ENCODE measurements at regions not wholly inside any gene's neighbourhood (a gene's known extent, or its start where the extent isn't known, plus 50 kb on each side); places are given as distances from the start of the nearest gene placed in this dataset.
A peak's percentile ranks its signal among the peaks of the same experiment; 100 is the strongest.

- no peak for TF ChIP-seq CTCF (IDR thresholded peaks at IDR 0.05)
- no peak for TF ChIP-seq POLR2A (IDR thresholded peaks at IDR 0.05)
- ATAC-seq = peak in 1 of 4 donors; percentile 94
- H3K4me1 ChIP-seq = no peaks in the 10 kb centered on the region
- H3K27me3 ChIP-seq = no peaks in the 10 kb centered on the region
- intact Hi-C loops (cut with DNase I) = no loop called here
- DNase-seq = no peak
- peak overlapping the region in 1 of 12 donors; percentile 41 for H3K27ac ChIP-seq
- 66 to 82% (median 70%) methylated on average over 4 of the region's 4 CpGs for WGBS, 4 donors
- no peaks in the 10 kb centered on the region for H3K36me3 ChIP-seq
- no peaks in the 10 kb centered on the region for H3K9me3 ChIP-seq
- no peak overlapping the region for H3K4me3 ChIP-seq
These were observed 331.6 kb downstream of the KCNS3 start for GRCh38 chr2:18209934-18210639.

GRCh38 chr2:18208956-18209355, 330.5 kb downstream of the KCNS3 start:
- Histone ChIP-seq H3K4me1 (no peaks in the 10 kb centered on the region), H3K4me3 (no peak overlapping the region), H3K27ac (no peak overlapping the region), H3K27me3 (no peaks in the 10 kb centered on the region), H3K9me3 (no peaks in the 10 kb centered on the region), H3K36me3 (no peaks in the 10 kb centered on the region)
- intact Hi-C loops (cut with DNase I) = no loop called here
- WGBS, 4 donors = 49 to 77% (median 60%) methylated on average over 1 of the region's 1 CpG
- DNase-seq (no peak), ATAC-seq (no peak)
- TF ChIP-seq POLR2A (IDR thresholded peaks at IDR 0.05) (no peak), CTCF (IDR thresholded peaks at IDR 0.05) (no peak)

DNA sequence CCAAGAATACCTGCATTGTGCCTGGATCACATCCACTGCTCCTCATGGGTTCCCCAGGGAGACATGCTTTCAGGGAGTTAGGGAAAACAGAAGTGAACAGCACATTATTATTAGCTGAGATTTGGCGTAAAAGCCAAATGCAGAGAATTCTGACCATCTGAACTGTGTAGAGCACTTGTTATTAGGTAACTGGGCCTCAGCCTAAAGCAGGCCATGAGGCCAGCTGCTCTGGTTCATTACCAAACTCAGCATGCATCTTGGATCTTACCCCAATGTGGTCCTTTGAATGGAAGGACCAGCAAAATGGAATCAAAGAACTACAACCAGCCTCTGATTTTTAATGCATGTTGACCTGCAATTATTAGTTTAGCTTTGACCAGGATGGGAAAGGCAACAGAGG, 322.3 kb downstream of the KCNS3 start:
- H3K4me3 ChIP-seq = no peak overlapping the region
- WGBS, 4 donors = 83 to 94% (median 93%) methylated on average over 1 of the region's 1 CpG
- H3K27ac ChIP-seq = no peak overlapping the region
- no peak for DNase-seq
- H3K4me1 ChIP-seq = no peaks in the 10 kb centered on the region
- H3K27me3 ChIP-seq = no peaks in the 10 kb centered on the region
- H3K9me3 ChIP-seq = no peaks in the 10 kb centered on the region
- no peak for ATAC-seq
- intact Hi-C loops (cut with DNase I) = no loop called here
- TF ChIP-seq CTCF (IDR thresholded peaks at IDR 0.05) = no peak
- H3K36me3 ChIP-seq = no peaks in the 10 kb centered on the region

DNA sequence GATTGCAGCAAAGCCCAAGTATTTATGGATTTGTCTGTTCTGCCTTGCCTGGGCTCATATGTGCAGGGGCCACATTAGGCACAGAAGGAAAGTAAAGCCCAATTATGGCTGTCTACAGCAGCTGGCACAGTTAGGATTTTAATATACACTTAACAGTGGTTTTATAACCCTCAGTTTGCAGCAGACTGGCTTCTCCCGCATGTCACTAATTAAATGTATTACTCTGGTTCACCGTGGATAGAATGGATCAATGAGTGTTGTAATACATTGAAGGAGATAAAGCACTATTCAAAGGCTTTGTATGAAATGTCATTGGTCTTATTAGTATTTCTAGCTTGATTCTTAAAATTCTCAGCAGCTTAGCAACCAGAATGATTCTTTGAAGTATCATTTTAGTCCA, 320.2 kb downstream of the KCNS3 start:
- Histone ChIP-seq H3K4me3 (no peak overlapping the region), H3K4me1 (no peaks in the 10 kb centered on the region), H3K27ac (no peak overlapping the region), H3K27me3 (no peaks in the 10 kb centered on the region), H3K36me3 (no peaks in the 10 kb centered on the region), H3K9me3 (no peaks in the 10 kb centered on the region)
- TF ChIP-seq CTCF (IDR thresholded peaks at IDR 0.05) = no peak
- TF ChIP-seq POLR2A (IDR thresholded peaks at IDR 0.05) = no peak
- ATAC-seq (no peak), DNase-seq (no peak)
- WGBS, 4 donors = 88 to 98% (median 92%) methylated on average over 2 of the region's 2 CpGs
- intact Hi-C loops (cut with DNase I) = no loop called here
